ENCODE measurements at regions not wholly inside any gene's neighbourhood (a gene's known extent, or its start where the extent isn't known, plus 50 kb on each side); places are given as distances from the start of the nearest gene placed in this dataset.

GRCh38 chr6:132126150-132126549, 175.0 kb upstream of the CCN2 start:
- TF ChIP-seq CSDC2 (CRISPR knock-in tag; IDR thresholded peaks at IDR 0.05): no peak
- TF ChIP-seq, protein P1, sequence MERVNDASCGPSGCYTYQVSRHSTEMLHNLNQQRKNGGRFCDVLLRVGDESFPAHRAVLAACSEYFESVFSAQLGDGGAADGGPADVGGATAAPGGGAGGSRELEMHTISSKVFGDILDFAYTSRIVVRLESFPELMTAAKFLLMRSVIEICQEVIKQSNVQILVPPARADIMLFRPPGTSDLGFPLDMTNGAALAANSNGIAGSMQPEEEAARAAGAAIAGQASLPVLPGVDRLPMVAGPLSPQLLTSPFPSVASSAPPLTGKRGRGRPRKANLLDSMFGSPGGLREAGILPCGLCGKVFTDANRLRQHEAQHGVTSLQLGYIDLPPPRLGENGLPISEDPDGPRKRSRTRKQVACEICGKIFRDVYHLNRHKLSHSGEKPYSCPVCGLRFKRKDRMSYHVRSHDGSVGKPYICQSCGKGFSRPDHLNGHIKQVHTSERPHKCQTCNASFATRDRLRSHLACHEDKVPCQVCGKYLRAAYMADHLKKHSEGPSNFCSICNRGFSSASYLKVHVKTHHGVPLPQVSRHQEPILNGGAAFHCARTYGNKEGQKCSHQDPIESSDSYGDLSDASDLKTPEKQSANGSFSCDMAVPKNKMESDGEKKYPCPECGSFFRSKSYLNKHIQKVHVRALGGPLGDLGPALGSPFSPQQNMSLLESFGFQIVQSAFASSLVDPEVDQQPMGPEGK (CRISPR knock-in tag; IDR thresholded peaks at IDR 0.05; ENCODE audit: borderline replicate concordance): no peak
- TF ChIP-seq POU6F1 (CRISPR knock-in tag; IDR thresholded peaks at IDR 0.05; ENCODE audit: borderline replicate concordance, low read depth): no peak
- TF ChIP-seq TOX (CRISPR knock-in tag; IDR thresholded peaks at IDR 0.05; ENCODE audit: borderline replicate concordance): no peak
- no peak for TF ChIP-seq ISL1 (CRISPR knock-in tag; IDR thresholded peaks at IDR 0.05)
- TF ChIP-seq ZFP3 (CRISPR knock-in tag; IDR thresholded peaks at IDR 0.05): no peak
- no peak for TF ChIP-seq ZFP30 (CRISPR knock-in tag; IDR thresholded peaks at IDR 0.05)
- TF ChIP-seq ZNF8 (CRISPR knock-in tag; IDR thresholded peaks at IDR 0.05): no peak
- TF ChIP-seq TSHZ2 (CRISPR knock-in tag; IDR thresholded peaks at IDR 0.05): no peak
- TF ChIP-seq BACH2 (CRISPR knock-in tag; IDR thresholded peaks at IDR 0.05; ENCODE audit: borderline replicate concordance): no peak
- no peak for TF ChIP-seq ESRRG (CRISPR knock-in tag; IDR thresholded peaks at IDR 0.05)
- TF ChIP-seq, protein P2, sequence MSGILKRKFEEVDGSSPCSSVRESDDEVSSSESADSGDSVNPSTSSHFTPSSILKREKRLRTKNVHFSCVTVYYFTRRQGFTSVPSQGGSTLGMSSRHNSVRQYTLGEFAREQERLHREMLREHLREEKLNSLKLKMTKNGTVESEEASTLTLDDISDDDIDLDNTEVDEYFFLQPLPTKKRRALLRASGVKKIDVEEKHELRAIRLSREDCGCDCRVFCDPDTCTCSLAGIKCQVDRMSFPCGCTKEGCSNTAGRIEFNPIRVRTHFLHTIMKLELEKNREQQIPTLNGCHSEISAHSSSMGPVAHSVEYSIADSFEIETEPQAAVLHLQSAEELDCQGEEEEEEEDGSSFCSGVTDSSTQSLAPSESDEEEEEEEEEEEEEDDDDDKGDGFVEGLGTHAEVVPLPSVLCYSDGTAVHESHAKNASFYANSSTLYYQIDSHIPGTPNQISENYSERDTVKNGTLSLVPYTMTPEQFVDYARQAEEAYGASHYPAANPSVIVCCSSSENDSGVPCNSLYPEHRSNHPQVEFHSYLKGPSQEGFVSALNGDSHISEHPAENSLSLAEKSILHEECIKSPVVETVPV (CRISPR knock-in tag; IDR thresholded peaks at IDR 0.05): no peak
- TF ChIP-seq CREB5 (CRISPR knock-in tag; IDR thresholded peaks at IDR 0.05; ENCODE audit: low read depth): no peak

Data from SK-N-SH treated with all-trans-retinoic acid at 6 μM for 48 hours (cell line).